ENCODE measurements at regions not wholly inside any gene's neighbourhood (a gene's known extent, or its start where the extent isn't known, plus 50 kb on each side); places are given as distances from the start of the nearest gene placed in this dataset.

DNA sequence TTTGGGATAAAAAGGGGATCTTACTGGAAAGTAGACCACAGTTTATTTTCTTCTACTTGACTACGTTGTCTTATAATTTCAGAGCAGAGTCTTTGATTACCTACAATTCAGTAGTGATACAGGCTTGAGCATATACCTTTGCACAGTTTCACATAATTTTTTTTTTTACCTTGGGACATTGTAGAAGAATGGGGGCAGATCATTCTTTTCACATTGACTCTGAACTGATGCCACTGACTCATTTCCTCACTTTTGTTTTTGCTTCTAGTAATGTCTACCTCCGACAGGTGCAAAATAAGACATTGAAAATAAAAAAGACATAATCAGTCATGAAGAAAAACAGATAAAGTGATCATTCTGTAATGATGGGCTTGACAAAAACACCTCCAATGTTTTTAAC is 688.3 kb upstream of the CHORDC1 start:
- DNase-seq, result no peak

DNA sequence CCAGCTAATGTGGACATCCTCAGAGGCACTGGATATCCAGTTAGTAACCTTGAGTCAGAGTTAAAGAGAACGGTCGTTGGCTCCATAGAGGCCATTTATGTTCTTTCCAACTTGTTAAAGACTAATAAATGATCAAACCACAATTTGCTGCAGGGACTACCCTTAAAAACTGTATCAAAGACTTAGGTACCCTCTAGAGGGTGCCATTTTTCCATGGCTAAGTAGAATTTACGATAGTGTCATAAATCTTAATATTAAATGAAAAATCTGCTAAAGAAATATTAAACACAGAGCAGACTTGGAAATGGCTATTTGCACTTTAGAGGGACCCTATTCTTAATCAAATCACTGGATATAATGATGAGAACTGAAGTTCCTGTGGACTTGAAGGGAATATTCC is 685.2 kb upstream of the CHORDC1 start:
- no peak for DNase-seq

DNA sequence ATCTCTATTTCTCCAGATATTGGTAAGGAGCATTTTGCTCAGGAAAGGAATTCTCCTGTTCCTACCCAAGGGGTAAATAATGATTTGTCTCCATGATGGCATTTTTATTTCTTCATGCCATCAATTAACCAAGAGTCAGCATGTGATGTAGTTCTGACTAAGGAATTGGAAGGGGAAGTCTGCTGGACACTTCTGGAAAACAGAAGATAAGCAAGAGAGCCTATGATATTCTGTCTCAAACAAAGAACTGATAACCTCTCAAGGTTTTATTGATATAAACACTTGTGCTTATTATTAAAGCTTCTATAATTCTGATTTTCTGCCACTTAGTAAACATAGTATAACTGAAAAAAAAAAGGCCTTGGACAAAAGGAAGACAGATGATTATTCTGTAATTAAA is 673.0 kb upstream of the CHORDC1 start:
- no peak for DNase-seq

DNA sequence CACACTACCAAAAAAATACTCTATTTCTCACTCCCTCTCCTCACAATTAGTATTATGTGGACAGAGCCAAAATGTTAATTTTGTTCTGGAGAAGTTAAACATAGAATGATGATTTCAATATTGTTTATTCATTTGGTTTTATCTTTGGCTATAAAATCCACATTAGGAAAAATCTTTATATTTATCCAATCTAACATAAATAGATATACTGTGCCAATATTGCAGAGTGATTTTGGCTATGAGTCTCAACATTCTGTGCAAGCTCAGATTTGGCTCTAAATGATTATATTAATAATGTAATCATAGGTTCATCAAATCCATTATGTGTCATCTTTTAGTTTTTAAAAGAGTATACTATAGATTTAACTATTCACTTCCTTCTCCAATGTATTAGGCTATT is 667.5 kb upstream of the CHORDC1 start:
- no peak for DNase-seq

DNA sequence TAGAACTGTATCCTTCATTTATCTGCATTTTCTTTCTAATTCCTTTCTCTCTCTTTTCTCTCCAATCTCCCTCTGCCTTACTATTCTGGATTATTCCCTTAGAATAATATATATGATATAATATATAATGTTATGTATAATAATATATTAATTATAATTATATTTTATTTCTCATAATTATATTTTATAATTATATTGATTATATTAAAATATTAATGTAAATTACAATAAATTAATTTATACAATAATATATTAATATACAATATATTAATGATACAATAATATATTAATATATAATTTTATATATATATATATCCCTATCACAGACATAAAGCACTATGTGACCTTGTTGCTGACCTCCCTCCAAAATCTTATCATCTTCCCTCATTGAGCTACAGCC is 661.3 kb upstream of the CHORDC1 start:
- DNase-seq, result no peak

DNA sequence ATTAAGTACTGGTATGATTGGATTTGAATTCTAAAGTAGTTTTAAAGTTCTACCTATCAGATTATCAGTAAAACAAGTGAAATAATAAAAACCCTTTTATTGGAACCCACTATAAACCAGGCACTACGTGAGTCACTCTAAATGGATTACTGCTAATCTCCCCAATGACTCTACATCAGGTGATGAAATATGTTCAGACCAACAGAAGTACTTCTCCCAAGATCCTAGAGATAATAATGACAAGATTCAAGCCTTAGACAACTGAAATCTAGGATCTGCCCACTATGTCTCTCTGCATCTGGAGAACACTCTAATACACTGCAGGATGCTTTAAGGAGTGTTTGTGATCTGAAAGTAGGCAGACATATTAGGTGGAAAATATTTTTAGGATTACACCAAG is 652.1 kb upstream of the CHORDC1 start:
- no peak for DNase-seq

DNA sequence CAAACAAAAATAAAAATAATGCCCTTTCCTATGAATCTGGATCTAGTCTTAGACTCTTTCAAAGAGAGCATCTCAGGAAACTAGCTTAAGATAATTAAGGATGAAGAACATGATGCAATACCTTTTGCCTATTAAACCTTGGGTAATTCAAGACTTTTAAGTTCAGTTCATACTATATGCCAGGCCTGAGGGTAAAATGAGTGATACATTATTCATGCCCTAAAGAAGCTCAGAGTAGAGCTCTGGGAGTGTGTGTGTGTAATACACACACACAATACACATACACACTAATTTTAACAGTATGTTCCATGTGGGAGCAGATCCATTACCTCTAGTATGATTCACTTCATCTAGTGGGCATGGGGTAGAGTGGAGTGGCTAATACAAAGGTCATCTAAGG is 651.4 kb upstream of the CHORDC1 start:
- no peak for DNase-seq

DNA sequence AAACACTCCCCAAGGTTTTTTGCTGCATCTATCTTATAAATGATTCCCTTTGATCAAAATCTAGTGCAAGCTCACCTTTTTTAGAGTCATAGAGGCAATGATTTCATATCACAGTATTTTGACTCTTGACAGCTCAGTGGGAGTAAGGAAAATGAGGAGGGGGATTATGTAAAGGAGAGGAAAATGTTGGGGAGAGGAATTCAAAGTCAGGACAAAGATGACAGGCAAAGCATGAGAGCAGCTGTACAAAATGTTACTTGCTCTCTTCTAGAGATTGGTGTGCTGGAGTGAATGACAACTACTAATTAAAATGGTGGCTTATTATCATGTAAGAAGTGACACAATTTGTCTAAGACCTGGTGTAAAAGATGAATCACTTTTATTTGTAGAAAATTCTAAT is 644.6 kb upstream of the CHORDC1 start:
- DNase-seq, result no peak

DNA sequence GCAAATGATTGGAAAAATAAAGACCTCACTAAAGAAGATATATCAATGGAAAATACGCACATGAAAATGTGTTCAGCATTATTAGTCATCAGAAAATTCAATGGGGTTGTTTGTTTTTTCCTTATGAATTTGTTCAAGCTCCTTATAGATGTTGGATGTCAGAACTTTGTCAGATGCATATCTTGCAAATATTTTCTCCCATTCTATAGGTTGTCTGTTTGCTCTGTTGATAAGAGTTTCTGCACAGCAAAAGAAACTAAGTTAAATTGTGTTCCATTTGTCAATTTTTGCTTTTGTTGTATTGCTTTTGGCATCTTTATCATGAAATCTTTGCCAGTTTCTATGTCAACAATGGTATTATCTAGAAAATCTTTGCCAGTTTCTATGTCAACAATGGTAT is 633.9 kb upstream of the CHORDC1 start:
- no peak for DNase-seq

DNA sequence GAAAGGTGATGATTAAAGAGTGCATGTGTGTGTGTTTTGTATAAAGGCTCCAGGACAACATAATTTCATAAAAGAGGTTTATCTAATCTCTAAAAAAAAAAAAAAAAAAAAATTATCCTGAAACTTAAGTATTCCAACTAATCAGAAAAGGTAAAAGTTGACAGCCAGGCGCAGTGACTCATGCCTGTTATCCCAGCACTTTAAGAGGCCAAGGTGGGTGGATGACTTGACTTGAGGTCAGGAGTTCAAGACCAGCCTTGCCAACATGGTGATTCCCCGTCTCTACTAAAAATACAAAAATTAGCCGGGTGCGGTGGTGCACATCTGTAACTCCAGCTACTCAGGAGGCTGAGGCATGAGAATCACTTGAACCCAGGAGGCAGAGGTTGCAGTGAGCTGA is 632.7 kb upstream of the CHORDC1 start:
- DNase-seq, result no peak

DNA sequence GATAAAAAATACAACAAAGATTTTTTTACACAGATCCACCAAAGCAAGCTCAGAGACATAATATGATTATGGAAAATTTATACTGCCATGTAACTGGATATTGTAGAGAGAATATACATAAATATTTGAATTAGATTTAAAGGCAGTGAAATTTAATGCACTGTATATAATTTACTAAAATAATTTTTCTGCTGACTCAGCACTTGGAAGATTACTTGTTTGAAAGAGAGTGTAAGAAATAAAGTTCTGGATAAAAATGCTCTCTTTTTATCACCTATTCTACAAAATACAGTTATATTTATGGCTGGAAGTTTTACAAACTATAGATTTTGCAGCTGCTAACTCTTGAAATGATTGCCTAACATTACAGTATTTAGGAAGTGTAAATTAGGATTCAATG is 628.3 kb upstream of the CHORDC1 start:
- DNase-seq, result no peak

DNA sequence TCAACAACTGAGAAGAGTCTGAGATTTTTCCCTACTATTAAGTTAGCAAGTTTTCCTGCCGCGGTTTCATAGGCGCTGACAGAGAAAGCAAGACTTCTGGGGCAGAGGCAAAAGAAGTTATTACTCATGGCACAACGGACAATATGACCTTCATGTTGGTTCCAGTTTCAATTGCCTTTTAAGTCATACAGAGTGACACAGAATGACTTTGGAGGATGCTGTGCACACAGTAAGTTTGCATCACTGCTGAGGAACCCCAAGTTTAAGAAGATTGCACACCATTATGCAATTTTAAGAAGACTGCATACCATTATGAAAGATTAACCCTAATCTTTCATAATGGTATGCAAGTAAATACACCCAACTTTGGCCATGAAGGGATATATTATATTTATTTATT is 626.5 kb upstream of the CHORDC1 start:
- DNase-seq, result no peak

DNA sequence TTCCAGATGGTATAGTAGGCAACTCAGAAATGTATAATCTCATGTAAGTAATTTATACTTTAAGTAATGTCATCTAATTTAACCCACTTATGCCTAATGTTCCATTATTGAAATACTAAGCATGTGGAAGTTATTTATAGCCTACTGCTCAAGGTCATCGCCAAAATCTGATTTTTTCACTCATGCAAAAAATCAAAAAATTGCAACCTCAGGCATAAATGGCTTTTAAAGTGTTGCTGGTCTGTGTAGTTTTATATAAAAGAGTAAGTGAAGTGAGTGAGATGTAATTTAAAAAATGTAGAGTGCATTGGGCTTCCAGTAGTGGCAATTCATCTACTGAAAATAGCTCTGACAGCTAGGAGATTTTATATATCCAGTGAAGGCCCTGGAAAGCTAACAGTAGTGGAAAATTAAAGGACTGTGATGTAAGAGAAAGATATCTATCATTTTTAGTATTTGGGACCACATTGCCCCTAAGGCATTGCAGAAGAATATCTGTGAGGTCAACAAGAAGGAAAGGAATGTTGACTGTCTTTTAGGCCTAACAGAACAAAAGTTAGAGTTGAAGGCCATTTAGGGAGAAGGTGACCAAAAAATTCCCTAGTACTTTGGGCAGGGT is 624.5 kb upstream of the CHORDC1 start:
- DNase-seq, result no peak

DNA sequence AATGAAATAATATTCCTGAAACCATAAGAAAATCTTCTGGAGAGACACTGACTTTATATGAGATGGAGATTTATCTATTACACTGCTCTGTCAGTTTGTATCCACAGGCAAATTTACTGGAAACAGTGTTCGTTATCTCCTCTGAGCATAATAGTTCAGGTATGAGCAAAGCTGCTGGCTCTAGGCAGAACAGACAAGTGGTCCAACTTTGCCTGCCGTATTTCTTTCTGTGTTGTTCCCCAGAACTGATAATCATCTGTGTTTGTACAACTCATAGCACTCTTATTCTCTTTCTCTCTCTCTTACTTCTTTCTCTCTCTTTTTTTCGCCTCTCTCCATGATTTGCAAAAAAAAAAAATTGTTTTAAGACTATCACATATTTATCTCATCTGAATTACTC is 623.8 kb upstream of the CHORDC1 start:
- DNase-seq, result no peak

DNA sequence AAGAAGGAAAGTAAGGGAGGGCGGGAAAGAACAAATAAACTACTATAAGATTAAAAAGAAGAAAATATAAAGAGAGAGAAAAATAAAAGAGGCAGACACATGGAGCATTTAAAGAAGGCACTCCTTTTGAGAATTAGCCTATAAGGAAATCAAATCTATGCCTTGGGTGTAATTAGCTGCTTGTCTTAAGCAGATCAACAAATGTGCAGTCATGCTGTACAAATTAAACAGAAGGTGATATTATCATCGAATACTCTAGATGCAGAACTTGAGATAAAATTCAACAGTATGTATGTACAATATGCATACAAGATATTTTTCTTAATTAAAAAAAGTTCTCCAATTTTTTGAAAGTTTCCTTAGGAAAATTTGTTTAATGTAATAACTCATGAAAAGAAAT is 623.0 kb upstream of the CHORDC1 start:
- DNase-seq, result no peak

DNA sequence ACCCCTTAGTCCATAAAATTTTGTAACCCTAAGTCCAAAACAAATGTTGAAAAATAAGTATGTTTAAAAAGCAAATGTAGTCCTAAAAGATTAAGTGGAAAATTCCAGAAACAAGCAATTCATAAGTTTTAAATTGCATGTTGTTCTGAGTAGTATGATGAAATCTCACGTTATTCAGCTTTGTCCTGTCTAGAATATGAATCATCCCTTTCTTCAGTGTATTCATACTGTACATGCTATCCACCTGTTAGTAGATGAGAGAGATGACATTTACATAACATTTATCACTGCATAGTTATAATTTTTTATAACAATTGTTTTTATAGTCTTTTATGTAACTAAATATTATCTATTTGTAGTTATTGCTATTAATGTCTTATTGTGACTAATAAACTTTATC is 622.3 kb upstream of the CHORDC1 start:
- DNase-seq, result no peak

DNA sequence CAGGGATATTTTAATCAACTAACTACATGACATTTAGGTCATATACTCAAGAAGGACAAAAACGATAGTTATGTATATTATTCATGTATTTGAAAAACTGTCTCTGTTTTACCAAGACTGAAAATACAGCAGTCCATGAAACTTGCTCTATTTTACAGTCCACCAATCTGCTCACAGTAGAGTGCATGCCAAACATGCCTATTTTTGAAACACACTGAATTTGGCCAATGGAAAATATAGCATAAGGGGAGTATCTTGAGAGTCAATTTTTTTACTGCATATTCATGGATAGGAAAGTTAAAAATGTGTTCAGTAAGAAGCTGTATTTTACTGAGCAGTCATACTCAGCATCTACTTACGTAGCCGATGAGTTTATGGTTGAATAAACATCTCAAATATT is 621.2 kb upstream of the CHORDC1 start:
- DNase-seq, result no peak

DNA sequence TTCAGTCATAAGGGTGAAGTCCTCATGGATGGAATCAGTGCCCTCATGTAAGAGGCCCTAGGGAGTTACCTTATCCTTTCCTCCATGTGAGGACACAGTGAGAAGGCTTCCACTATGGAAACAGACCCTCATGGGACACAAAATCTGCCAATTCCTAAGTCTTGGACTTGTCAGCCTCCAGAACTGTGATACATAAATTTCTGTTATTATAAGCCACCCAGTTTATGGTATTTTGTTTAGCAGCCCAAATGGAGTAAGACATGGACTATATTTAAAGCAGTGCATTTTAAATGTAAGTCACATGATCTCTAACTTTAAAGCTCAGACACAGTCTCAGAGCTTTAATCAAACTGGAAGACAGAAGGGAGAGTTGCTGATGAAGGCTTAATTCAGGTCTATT is 619.8 kb upstream of the CHORDC1 start:
- DNase-seq, result no peak

DNA sequence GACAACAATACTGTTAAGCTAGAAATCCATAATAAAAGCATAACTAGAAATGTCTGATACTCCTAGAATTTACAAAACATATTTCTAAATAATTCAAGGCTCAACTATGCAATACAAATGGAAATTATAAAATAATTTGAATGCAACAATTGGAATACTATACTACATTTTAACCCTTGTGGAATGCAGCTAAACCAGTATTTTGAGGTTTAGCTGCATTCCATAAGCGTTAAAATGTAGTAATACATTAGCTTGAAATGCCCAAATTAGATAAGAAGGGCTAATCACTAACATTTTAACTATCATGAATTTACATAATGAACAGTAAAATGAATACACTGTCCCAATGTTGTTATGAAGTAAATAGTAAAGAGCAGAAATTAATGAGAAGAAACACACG is 617.2 kb upstream of the CHORDC1 start:
- DNase-seq, result no peak

DNA sequence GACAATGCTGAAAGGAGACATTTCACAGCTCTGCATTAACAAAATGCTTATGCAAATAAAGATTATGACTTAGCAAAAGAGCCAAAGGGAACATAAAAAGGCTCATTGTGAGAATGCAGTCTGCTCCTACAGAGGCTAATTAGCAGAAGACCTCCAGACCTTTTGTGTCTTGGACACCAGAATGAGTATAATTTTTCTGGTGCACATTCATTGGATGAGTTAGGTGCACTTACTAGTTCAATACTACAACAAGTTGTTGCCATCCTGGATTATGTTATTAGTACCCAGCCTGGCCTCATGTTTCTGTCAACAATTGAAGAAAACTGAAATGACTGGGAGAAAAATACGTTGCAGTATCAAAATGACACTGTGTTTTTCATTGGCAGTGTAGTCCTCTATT is 613.2 kb upstream of the CHORDC1 start:
- no peak for DNase-seq

DNA sequence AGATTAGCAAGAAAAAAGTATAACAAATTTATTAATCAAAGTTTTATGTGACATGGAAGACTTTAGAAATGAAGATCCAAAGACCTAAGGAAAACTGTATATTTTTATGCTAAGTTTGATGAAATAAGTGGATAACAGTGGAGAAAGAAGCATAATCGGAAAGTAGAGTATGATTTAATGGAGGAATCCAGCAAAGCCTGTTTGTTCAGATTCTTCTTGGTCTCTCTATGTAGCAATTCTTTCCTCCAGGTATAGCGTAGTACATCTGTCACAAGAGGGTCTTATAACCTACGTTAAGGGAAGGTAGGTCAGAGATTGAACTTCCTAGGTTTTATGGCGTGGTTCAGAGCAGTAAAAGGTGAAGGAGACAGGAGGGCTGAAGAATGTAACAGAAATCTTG is 600.6 kb upstream of the CHORDC1 start:
- DNase-seq, result no peak

DNA sequence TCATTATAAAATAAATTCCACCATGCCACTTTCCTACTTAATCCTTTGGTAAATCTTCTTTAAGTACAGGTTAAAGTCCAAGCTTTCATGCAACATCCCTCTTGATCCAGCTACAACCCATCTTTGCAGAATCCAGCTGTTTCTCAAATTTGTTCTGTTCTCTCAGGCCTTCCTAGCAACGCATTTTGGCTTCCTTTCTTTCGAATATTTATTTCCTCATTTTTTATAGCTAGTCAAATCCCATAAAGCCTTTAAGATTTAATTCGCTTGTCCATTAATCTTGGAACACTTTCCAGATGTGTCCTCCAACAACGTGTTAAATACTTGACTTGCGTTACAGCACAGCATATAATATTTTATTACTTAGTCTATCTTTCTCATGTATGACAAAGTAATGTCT is 600.1 kb upstream of the CHORDC1 start:
- no peak for DNase-seq

DNA sequence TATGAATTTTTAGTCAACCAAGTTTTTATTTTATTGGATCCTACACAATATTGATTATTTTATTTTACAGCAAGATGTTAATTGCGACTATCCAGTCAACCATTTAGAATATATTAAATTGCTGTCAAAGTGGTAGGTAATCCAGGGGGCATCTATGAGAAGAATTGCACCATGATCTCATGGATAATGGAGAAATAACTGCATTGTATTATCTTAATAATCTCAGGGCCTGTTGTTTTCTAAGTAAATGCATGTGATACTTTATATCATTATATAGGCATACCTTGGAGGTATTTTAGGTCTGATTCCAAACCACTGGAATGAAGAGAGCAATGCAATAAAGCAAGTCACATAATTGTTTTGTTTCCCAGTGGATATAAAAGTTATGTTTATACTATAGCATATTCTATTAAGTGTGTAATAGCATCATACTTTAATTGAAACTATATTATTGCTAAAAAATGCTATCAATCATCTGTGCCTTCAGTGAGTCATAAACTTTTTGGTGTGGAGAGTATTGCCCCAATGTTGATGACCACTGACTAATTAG is 595.4 kb upstream of the CHORDC1 start:
- no peak for DNase-seq

DNA sequence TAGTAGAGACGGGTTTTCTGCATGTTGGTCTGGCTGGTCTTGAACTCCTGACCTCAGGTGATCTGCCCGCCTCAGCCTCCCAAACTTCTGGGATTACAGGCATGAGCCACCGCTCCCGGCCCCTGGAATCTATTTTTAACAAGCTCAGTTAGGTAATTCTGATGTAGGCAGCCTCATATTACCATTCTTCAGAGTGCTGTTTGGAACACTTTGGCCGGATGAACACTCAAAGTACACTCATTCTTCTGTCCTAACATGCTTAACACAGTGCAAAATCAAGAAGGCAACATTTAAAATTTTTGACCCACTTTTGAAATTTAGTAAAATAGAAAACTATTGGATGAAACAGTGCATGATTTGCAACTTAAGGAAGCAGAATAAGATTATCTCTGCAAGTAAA is 586.7 kb upstream of the CHORDC1 start:
- no peak for DNase-seq

DNA sequence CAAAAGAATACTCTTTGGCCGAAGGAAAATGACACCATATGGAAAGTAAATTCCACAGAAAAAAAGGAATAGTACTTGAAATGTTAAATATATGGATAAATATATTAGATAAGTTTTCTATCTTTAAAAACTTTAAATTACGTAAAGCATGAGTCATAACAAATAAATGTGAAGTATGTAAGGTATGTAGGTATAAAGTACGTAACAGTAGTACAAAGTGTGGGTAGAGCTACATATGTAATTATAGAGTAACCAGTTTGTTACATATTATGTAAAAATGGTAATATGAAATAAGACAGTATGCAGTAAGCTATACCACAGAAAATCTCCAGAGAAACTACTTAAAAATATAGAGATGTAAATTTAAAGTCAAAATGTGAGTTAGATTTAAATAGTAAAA is 582.3 kb upstream of the CHORDC1 start:
- DNase-seq, result no peak

DNA sequence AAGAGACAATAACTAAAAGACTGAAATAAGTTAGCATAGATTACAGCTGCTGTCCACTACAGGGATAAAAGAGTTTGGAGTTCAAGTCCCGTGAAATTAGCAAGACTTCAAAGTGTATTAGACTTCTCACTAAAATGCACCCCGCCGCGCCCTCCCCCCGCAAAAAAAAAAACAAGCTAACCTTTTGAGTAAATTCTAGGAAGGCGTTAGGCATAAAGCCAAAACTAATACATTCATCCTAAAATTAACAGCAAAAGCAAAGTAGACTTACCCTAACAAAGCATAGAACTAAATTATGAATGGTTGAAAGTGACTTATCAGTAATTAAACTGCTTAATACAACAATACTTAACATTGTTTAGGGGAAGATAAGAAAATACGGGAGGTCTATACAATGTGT is 581.0 kb upstream of the CHORDC1 start:
- DNase-seq, result no peak

Measured in activated CD4-positive, alpha-beta T cell treated with anti-CD3 and anti-CD28 coated beads for 48 hours (primary cell).